ENCODE measurements at regions not wholly inside any gene's neighbourhood (a gene's known extent, or its start where the extent isn't known, plus 50 kb on each side); places are given as distances from the start of the nearest gene placed in this dataset.
"Not testable (repeated sequence)": the region's sequence is repeated elsewhere in the genome, so short reads cannot be mapped to it uniquely, and the experiment has no call there.

DNA sequence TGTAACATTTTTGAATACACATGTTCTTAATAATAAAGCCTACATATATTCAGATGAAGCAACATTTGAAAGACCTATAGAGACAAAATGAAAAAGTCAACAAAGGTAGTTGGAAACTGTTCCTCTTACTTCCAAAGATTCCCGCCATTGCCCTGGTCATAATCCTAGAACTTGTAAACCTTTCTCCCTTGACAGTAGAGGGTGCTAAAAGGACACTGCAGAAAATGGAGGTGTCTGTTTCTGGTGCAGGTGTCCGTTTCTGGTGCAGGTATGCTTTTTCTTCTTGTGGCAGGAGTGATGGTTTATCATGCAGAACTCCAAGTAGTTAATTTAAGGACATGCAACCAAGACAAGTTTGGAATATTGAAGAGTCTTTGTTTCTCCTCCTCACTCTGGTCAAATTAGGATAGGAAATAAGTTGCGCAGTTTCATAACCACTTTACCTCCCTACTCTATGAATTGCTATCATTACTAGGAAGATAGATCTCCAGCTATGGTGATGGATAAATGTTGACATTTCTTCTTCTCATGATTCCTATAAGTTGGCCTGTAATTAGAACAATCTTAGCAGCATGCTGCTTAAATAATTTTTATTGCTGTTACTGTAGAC, 56.0 kb upstream of the FAM174A start:
- peak; percentile 18 for DNase-seq

- DNase-seq, result no peak
Measured at GRCh38 chr5:100472091-100472490, 63.1 kb upstream of the FAM174A start.

DNA sequence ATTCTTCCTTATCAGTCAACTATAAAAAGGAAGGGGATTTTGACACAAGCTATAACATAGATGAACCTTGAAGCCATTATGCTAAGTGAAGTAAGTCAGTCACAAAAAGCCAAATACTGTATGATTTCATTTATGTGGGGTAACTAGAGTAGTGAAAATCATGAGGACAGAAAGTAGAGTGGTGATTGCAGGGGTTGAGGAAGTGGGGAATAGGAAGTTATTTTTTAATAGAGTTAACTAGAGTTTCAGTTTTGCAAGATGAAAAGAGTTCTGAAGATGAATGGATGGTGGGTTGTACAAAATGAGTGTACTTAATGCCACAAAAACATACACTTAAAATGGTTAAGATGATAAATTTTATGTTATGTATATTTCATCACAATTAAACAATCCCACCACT, 65.4 kb upstream of the FAM174A start:
- no peak for DNase-seq

DNA sequence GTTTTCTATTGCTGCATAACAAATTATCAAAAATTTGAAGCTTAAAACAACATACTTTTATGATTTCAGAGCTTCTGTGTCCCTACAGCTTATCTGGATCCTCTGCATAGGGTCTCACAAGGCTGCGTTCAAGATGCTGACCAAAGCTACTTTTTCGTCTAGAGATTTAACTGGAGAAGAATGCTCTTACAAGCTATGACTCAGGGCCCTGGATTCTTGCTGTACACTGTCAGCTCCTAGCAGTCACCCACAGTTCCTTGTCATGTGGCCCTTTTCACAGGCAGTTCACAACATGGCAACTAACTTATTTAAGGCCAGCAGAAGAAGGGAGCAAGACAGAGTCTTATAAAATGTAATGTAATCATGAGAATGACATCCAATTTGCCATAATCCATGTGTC, 70.8 kb upstream of the FAM174A start:
- no peak for DNase-seq

- DNase-seq, result no peak
Measured at GRCh38 chr5:100456615-100457014, 78.6 kb upstream of the FAM174A start.

DNA sequence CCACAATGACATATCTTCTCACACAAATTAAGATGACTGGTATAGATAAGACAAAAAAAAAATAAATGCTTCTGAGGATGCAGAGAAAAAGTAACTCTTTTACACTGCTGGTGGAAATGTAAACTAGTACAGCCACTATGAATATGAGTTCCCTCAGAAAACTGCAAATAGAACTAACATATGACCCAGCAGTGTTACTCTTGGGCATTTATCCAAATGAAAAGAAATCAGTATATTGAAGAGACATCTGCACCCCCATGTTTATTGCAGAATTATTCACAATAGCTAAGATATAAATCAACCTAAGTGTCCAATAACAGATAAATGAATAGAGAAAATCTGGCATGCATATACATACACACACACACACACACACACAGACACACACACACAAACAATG, 83.0 kb upstream of the FAM174A start:
- DNase-seq, result no peak

- no peak for DNase-seq
Measured at GRCh38 chr5:100448111-100448528, 87.1 kb upstream of the FAM174A start.

GRCh38 chr5:100446879-100447430, 88.2 kb upstream of the FAM174A start:
- DNase-seq, result no peak

DNA sequence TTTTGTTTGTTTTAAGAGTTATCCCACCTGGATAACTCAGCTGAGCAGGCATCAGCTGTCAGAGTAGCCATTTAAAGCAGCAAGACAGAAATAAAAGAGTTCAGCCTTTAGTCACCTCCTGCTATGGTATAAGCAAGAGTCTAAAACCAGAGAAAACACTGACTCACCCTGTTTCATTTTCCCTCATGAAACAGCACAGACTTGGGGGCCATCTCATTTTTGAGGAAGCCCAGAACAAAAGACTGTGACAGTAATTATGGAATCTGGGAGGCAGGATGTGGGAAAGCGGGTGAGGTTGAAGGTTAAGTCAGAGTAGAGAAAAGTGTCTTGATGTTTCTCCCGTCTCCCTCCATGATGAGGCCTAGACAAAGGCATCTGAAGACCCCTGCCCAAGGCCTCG, 90.2 kb upstream of the FAM174A start:
- DNase-seq, result peak; percentile 8

GRCh38 chr5:100434815-100435214, 100.4 kb upstream of the FAM174A start:
- no peak for DNase-seq

DNA sequence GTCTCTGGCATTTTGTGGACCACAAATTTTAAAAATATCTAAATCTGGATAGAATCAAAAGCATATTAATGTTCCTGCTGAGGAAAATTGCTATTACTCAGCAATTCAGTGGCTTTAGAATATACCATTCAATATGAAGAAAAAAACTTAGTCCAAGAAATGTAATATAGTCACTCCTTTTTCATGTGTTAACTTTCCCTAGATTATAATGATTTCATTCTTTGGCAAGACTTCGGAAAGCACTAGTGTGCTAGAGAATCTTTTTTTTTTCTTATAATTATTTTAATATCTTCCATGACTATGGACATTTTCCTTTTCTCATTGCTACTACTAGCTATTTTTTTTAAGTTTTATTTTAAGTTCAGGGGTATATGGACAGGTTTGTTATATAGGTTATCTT, 102.4 kb upstream of the FAM174A start:
- DNase-seq, result no peak

DNA sequence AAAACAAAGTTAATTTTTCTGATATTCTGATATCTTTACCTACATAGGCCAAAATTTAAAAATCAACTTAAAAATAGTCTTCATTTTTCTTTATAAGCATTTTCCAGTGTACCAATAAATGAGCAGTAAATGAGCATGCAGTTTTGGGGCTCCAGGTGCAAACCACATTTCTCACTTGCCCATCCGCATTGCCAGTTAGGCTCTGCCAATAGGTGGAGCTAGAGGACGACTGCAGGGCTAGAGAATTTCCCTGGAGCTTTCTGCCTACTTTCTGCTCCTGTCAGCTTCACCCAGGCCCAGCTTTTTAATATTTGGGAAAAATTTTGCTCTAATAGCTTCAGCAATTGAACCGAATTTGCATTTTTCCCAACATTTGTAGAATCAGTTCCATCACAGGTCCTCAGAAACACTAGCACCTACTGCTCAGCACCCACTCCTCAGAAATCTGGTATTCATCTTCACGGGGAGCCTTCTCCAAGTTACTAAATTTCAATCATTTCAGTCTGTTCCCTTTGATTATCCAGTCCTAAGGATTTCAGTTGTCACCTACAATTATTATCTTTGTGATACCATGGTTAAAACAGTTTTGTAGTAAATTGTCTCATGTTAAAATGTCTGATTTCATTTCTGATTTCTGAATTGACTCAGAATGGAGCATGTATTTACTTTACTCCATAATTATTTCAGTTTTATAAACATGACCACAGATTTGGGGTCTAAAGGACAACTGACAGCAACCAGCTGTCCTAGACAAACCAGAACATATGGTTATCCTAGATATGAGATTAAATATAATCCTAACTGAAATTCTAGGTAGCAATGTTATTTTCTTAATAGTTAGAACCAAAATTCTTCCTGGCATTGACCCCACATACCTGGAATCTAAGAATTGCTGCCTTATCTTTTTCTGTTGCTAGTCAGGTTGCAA, 104.6 kb upstream of the FAM174A start:
- DNase-seq, result peak; percentile 59

DNA sequence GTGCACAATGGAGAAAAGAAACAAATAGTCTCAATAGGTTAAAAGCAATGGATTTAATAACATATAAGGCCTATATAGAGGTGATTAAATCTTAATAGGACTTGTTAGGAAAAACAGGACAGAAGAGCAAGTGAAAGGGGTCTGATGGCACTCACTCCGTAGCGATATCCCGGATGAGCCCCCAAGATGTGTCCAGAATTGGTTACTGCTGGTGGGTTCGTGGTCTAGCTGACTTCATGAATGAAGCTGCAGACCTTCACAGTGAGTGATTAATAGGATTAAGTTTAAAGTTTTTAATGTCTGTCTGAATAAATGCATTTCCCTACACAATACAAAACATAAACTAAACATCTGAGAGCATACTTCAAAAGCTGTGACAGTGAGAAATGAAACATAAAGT, 110.4 kb upstream of the FAM174A start:
- no peak for DNase-seq

DNA sequence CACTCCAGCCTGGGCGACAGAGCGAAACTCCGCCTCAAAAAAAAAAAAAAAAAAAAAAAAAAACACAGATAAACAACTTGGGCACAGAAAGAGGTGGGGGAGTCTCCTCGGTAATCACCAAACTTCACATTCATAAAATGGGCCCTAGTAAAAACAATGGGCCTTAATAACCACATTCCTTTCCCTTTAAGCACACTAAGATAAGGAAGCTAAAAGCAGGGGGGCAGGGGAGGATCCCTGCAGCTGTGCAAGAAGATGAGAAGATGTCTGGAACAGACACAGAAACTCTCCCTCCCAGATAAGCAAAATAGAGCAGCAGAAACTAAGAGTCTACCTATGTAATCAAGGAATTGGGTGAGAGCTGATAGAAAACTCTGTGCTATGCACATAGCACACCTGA, 111.2 kb upstream of the FAM174A start:
- DNase-seq, result no peak

GRCh38 chr5:100423330-100423729, 111.8 kb upstream of the FAM174A start:
- DNase-seq, result no peak

- no peak for DNase-seq
Measured at GRCh38 chr5:100421360-100421759, 113.8 kb upstream of the FAM174A start.

- no peak for DNase-seq
Measured at GRCh38 chr5:100418231-100418630, 116.9 kb upstream of the FAM174A start.

- no peak for DNase-seq
Measured at GRCh38 chr5:100409660-100410151, 125.5 kb upstream of the FAM174A start.

DNA sequence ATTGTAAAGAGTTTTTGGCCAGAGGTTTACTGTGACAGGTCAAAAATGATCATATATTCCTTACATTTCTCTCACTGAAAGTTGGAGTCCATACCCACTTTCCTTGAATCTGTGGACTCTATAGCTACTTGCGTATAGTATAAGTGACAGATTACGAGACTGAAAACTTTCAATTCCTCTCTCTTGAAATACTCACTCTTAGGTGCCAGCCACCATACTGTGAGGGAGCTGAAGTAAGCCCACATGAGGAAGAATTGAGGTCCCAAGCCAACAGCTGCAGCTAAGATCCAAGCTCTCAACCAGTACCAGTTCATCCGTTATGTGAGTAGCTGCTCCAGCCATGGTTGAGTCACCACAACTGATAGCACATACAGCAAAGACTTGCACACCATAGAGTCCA, 128.1 kb upstream of the FAM174A start:
- no peak for DNase-seq

- no peak for DNase-seq
Measured at GRCh38 chr5:100406640-100407039, 128.5 kb upstream of the FAM174A start.

- no peak for DNase-seq
Measured at GRCh38 chr5:100402071-100402470, 133.1 kb upstream of the FAM174A start.

GRCh38 chr5:100401149-100401548, 134.0 kb upstream of the FAM174A start:
- DNase-seq, result no peak

DNA sequence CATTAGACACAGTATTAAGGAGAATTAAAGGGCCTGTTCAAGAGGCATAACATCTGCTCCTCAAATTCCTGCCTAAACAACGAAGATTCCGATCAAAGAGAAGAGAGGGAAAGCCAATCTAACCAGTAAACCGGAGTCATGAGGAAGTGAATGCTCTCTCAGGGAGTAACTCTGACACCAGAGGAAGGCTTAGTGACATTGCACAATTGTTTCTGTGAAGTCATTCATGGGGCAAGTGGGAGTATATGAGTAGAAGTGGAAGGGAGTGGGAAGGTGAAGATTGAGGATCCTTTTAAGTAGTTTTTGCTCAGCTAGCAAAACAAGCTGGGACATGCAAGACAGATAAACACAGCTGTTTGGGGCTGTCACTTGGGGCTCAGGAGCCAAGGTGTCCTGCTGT, 136.4 kb upstream of the FAM174A start:
- not testable (repeated sequence) for DNase-seq

Data from activated CD4-positive, alpha-beta T cell treated with anti-CD3 and anti-CD28 coated beads, Interleukin-2, Interleukin-6, amounts not matched to agents 100 ng/mL and 50 ng/mL, durations not matched to agents 16 hours and 8 hours (primary cell).